ENCODE measurements at regions not wholly inside any gene's neighbourhood (a gene's known extent, or its start where the extent isn't known, plus 50 kb on each side); places are given as distances from the start of the nearest gene placed in this dataset.

DNA sequence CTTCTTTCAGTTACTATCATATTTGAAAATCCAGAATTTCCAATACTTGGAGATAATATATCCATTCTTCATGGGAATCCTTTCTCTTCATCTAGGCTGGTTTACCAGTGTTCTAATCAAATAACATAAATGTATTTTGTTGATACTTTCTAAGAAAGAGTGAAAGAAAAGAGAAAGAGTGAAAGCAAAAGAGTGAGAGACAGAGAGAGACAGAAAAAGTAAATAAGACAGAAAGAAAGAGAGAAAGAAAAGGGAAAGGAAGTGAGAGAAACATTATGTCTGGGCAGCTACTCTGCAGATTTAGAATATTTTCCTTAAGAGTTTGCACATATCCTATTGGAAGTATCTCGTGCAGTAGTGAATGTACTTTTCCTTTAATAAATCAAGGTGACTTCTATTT, 781.0 kb upstream of the GJE1 start:
- ATAC-seq (no peak), DNase-seq (no peak)
- Histone ChIP-seq H3K4me3 (no peak overlapping the region), H3K4me1 (no peaks in the 10 kb centered on the region), H3K27ac (no peak overlapping the region), H3K36me3 (no peaks in the 10 kb centered on the region), H3K9me3 (no peaks in the 10 kb centered on the region), H3K27me3 (ENCODE audit: low read depth) (no peaks in the 10 kb centered on the region)
- TF ChIP-seq, protein P1, sequence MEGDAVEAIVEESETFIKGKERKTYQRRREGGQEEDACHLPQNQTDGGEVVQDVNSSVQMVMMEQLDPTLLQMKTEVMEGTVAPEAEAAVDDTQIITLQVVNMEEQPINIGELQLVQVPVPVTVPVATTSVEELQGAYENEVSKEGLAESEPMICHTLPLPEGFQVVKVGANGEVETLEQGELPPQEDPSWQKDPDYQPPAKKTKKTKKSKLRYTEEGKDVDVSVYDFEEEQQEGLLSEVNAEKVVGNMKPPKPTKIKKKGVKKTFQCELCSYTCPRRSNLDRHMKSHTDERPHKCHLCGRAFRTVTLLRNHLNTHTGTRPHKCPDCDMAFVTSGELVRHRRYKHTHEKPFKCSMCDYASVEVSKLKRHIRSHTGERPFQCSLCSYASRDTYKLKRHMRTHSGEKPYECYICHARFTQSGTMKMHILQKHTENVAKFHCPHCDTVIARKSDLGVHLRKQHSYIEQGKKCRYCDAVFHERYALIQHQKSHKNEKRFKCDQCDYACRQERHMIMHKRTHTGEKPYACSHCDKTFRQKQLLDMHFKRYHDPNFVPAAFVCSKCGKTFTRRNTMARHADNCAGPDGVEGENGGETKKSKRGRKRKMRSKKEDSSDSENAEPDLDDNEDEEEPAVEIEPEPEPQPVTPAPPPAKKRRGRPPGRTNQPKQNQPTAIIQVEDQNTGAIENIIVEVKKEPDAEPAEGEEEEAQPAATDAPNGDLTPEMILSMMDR (IDR thresholded peaks at IDR 0.05): no peak
- intact Hi-C loops (cut with DNase I): no loop called here

DNA sequence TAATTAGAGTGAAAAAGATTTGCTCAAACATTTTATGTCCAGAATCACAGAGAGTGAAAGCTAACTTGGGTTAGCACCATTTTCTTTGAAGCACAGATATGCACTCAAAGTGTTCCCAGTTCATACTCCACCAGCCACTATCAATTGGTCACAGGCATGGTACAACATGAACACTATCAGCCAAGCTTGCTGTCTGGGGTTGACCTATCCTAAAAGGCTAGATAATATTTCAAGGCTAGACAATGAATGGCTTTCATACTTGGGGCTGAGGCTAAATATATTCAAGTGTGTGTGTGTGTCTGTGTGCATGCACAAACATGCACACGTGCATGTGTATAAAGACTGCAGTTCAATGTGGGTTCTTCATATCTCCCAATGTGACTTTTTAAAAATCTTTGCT, 783.0 kb upstream of the GJE1 start:
- H3K36me3 ChIP-seq: no peaks in the 10 kb centered on the region
- intact Hi-C loops (cut with DNase I): no loop called here
- no peak for DNase-seq
- no peaks in the 10 kb centered on the region for H3K9me3 ChIP-seq
- no peaks in the 10 kb centered on the region for H3K27me3 ChIP-seq (ENCODE audit: low read depth)
- ATAC-seq: no peak
- no peaks in the 10 kb centered on the region for H3K4me1 ChIP-seq
- no peak overlapping the region for H3K4me3 ChIP-seq
- H3K27ac ChIP-seq: no peak overlapping the region
- TF ChIP-seq, protein P1 (IDR thresholded peaks at IDR 0.05): no peak

GRCh38 chr6:141347906-141348492, 784.7 kb upstream of the GJE1 start:
- no peaks in the 10 kb centered on the region for H3K9me3 ChIP-seq
- H3K4me3 ChIP-seq: no peak overlapping the region

GRCh38 chr6:141347086-141347485, 785.6 kb upstream of the GJE1 start:
- no peaks in the 10 kb centered on the region for H3K4me1 ChIP-seq
- DNase-seq: no peak
- intact Hi-C loops (cut with DNase I): no loop called here
- no peak for ATAC-seq
- H3K4me3 ChIP-seq: no peak overlapping the region
- H3K9me3 ChIP-seq: no peaks in the 10 kb centered on the region
- TF ChIP-seq, protein P1 (IDR thresholded peaks at IDR 0.05): no peak
- H3K27me3 ChIP-seq (ENCODE audit: low read depth): no peaks in the 10 kb centered on the region
- H3K27ac ChIP-seq: no peak overlapping the region
- H3K36me3 ChIP-seq: no peaks in the 10 kb centered on the region

More at GRCh38 chr6:141347906-141348492, 784.7 kb upstream of the GJE1 start:
- Histone ChIP-seq H3K27me3 (ENCODE audit: low read depth) (no peaks in the 10 kb centered on the region), H3K4me1 (no peaks in the 10 kb centered on the region), H3K27ac (no peak overlapping the region), H3K36me3 (no peaks in the 10 kb centered on the region)
- TF ChIP-seq, protein P1 (IDR thresholded peaks at IDR 0.05): no peak
- no peak for ATAC-seq
- DNase-seq: no peak
- intact Hi-C loops (cut with DNase I): no loop called here

DNA sequence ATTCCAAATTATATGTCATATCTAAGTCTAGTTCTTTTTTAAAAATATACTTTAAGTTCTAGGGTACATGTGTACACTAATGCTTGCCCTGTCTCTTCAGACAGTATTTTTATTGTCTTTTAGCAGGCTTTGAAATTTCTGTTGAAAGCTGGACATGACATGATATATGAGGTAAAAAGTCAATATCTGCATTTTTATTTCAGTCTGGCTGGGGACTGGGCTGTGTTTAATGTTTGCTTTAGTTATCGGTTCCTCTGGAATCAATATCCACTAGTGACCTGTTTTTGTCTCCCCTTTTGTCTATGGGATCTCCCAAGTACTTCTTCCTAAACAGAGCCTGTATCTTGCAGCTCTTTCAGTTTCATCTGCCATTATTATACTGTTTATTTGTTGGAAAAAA, 786.2 kb upstream of the GJE1 start:
- DNase-seq (no peak), ATAC-seq (no peak)
- intact Hi-C loops (cut with DNase I): no loop called here
- Histone ChIP-seq H3K9me3 (no peaks in the 10 kb centered on the region), H3K4me3 (no peak overlapping the region), H3K27ac (no peak overlapping the region), H3K4me1 (no peaks in the 10 kb centered on the region), H3K27me3 (ENCODE audit: low read depth) (no peaks in the 10 kb centered on the region), H3K36me3 (no peaks in the 10 kb centered on the region)
- TF ChIP-seq, protein P1 (IDR thresholded peaks at IDR 0.05): no peak

All from lower lobe of right lung (tissue), 2 donors.